Stimulated activated CD4-positive, alpha-beta T cell treated with anti-CD3 and anti-CD28 coated beads, Interleukin-1b, Interleukin-23, amount 100 ng/mL, for 1 hour (primary cell): ENCODE measurements at regions not wholly inside any gene's neighbourhood (a gene's known extent, or its start where the extent isn't known, plus 50 kb on each side); places are given as distances from the start of the nearest gene placed in this dataset.

Experiments
- DNase-seq, 2 donors: peaks; one replicate each; pipeline ENCODE4 v3.0.0-alpha.2; 2020; ENCODE audit warnings: low read depth in 2 of 2

GRCh38 chr9:80380301-80380700, 808.5 kb downstream of the TLE4 start:
- DNase-seq = no peak

GRCh38 chr9:80378669-80379293, 807.0 kb downstream of the TLE4 start:
- no peak for DNase-seq

DNA sequence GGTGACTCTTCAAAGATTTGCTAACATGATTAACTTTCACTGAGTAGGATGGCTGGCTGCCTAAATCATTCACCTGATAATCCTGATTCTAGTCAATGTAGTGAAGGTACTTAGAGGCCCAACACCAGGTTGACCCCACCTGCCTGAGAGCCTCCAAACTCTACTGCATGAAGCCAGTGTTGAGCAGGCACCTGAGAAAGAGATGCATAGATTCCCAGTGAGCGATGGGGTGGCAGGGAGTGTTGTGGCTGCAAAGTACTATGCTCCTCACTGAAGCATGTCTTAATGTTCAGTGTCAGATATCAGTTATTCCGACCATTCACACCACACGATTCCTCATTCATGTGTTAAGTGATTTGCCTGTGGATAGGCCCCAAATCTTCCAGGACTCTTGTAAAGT, 804.4 kb downstream of the TLE4 start:
- no peak for DNase-seq

GRCh38 chr9:80375477-80375876, 803.7 kb downstream of the TLE4 start:
- DNase-seq = no peak

DNA sequence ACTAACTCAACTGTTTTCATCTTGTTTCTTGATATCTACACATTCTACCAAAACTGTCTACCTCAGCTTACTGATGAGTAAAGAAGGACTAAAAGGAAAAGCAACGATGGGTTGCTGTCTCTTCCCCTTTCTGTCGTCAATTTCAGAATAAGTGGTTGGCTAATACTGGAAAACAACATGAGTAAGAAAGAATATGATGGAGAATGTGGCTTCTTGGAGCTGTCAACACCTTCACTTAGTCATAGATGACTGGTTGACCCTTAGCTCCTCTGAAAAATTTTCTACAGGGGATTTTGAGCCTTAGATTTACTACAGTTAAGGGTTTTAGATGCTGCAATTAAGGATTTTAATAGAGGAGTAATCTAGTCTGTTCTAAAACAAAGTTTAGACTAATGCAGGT, 797.9 kb downstream of the TLE4 start:
- DNase-seq = no peak

- DNase-seq = no peak
Observed at GRCh38 chr9:80366626-80367025, 794.9 kb downstream of the TLE4 start.

- DNase-seq = no peak
Observed at GRCh38 chr9:80359941-80360881, 788.4 kb downstream of the TLE4 start.

- no peak for DNase-seq
Observed at GRCh38 chr9:80359291-80359690, 787.5 kb downstream of the TLE4 start.

- no peak for DNase-seq
Observed at GRCh38 chr9:80352967-80353366, 781.2 kb downstream of the TLE4 start.

GRCh38 chr9:80351612-80352011, 779.8 kb downstream of the TLE4 start:
- DNase-seq = no peak

DNA sequence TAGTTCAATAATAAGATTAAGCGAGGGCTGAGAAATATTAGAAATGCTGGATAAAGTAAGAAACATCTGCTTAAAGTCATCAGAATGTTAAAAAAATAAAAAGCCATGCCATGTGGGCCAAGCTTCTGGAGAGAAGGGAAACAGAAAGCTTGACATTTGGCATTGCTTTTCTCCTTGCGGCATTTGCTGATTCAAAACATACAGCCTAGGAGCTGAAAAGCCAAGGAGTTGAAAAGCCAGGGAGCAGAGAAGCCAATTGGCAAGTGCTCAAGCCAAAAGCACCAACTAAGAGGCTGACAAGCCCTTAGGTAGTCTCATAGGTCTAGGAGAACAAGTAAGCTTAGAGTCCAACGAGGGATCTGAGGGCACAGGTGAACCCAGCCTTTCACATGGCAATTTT, 754.3 kb downstream of the TLE4 start:
- no peak for DNase-seq

DNA sequence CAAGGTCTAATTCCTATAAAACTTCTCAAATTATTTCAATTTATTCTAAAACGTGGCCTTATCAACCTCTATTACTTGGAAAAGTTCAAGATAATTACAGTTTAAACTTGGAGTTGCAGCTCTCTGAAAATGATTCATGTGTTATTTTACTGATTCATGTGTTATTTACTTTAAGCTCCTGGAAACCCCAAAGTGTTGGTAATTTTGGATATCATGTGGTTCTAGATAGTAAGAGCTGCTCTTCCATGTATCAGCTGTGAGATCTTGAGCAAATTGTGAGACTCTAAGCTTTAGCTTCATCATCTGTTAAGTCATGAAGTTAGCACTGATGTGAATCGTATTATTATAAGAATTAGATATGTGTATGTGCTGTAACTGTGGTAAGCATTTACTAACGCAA, 749.2 kb downstream of the TLE4 start:
- no peak for DNase-seq

DNA sequence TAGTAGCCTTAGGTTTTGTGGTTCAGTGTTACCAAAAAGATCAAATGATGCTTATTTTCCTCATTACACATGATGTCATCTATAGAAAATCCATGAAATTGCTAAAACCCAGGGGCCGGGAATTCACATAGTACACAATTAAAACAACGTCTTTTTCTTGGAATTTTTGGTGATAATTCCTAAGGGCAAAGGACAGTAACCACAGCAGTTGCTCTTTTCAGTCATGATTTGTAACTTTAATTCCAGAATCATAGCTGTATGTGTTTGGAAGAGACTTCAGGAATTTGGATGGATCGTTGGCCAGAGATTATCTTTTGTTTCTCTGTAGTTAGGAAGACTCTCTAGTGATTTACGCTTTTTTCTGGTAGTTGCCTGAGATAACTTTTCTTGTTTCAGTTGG, 748.7 kb downstream of the TLE4 start:
- DNase-seq = no peak

- no peak for DNase-seq
Observed at GRCh38 chr9:80305136-80305535, 733.4 kb downstream of the TLE4 start.

GRCh38 chr9:80294955-80295354, 723.2 kb downstream of the TLE4 start:
- DNase-seq = no peak

- no peak for DNase-seq
Observed at GRCh38 chr9:80294318-80294717, 722.6 kb downstream of the TLE4 start.

DNA sequence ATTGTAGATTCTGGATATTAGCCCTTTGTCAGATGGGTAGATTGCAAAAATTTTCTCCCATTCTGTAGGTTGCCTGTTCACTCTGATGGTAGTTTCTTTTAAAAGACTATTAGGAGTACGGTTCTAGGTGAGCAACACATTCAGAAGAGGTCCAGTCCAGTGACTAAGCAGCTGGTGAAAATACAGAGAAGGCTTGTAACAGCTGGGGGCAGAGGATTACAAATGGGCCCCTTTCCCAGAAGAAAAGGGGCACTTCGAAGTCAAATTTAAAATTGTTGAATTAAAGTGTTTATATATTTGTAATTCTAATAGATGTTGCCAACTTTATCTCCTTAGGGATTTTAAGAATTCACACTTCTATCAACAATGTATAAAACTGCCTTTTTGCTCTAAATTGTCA, 720.5 kb downstream of the TLE4 start:
- DNase-seq = no peak

DNA sequence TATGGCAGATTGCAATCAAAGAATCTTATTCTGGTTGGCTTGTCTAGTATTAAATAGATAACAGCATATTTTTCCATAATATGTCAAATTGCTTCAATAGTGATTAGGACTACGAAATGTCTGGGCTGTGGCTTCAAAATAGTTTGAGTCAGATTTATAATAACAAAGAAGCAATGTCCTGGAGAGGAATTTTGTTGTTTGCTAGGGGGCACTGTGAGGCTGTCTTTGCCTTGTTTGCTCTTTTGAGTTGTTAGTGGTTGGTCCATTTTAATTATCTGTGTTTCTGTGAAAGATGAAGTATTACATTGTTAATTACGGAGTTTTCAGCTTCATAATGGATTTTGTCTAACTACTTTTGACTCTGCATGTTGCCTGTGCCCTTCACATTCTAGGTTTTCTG, 713.6 kb downstream of the TLE4 start:
- no peak for DNase-seq

DNA sequence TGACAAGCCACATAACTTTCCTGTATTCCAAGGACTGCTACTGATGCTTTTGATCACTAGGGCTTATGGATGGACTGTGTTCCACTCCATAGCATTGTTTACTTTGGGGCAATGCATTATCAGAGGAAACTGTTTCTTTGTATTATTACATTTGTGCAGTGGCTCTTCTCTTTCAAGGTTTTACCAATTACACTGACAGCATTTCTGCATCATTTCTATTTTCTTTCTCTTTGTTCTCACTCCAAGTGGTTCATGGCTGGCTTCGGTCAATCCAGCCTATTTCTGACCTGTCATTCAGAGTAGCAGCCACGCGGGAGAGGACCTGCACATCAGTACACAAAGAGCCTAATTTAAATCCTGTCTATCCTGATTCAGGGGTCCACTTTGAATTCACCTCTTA, 711.0 kb downstream of the TLE4 start:
- no peak for DNase-seq

GRCh38 chr9:80259079-80259478, 687.3 kb downstream of the TLE4 start:
- DNase-seq = no peak

DNA sequence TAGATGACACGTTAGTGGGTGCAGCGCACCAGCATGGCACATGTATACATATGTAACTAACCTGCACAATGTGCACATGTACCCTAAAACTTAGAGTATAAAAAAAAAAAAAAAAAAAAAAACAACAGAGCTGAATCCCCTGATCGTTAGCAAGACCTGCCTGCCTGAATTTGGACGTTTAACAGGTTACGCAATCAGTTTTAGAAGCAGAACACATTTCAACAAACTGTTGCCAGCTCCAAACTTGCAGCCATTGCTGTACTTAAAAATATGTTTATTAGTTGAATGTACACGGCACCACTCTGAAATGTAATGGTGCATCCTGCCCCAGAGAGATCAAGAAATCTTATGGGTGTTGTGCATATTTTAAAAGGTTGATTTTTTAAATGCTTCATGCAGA, 680.0 kb downstream of the TLE4 start:
- DNase-seq = no peak

- no peak for DNase-seq
Observed at GRCh38 chr9:80242022-80242421, 670.3 kb downstream of the TLE4 start.

DNA sequence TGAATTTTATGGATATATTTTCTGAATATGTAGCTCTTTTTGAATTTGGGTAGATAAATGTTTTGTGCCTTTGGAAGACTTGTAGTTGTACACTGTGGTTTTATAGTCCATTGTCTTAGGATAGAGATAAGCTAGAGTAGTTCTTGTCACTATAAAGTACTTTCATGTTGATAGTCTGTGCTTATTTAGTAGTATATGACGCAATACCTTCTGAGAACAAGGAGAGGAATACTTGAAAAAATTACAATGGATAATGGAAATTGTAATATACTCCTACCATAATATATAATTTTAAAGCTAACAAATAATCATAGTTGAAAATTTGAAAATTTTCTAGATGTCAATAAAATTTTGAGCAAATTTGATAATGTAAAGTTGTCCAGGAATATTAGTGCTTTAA, 664.0 kb downstream of the TLE4 start:
- DNase-seq = no peak
